Activated CD4-positive, alpha-beta T cell treated with anti-CD3 and anti-CD28 coated beads, Interleukin-2, amount 10 ng/mL, durations not matched to agents 24 days and 14 days (primary cell): ENCODE measurements at regions not wholly inside any gene's neighbourhood (a gene's known extent, or its start where the extent isn't known, plus 50 kb on each side); places are given as distances from the start of the nearest gene placed in this dataset.
A peak's percentile ranks its signal among the peaks of the same experiment; 100 is the strongest.

ENCODE experiments used
- DNase-seq: peaks from one replicate; pipeline ENCODE4 v3.0.0; 2022
- H3K27ac Mint-ChIP-seq: one replicate; pipeline ENCODE4 v1.8.0; 2022; ENCODE audit warnings: mild to moderate bottlenecking, mixed read lengths
- H3K27me3 Mint-ChIP-seq: one replicate; pipeline ENCODE4 v1.8.0; 2022; ENCODE audit warnings: mixed read lengths
- H3K36me3 Mint-ChIP-seq: one replicate; pipeline ENCODE4 v1.8.0; 2022; ENCODE audit warnings: low read depth, mild to moderate bottlenecking, mixed read lengths
- H3K4me1 Mint-ChIP-seq: one replicate; pipeline ENCODE4 v1.8.0; 2021; ENCODE audit warnings: mixed read lengths
- H3K4me3 Mint-ChIP-seq: one replicate; pipeline ENCODE4 v1.8.0; 2022; ENCODE audit warnings: mild to moderate bottlenecking, moderate library complexity, mixed read lengths
- H3K9me3 Mint-ChIP-seq: one replicate; pipeline ENCODE4 v1.8.0; 2021; ENCODE audit warnings: mixed read lengths
- intact Hi-C: fragments of 100-400 bp; cut with micrococcal nuclease; formaldehyde crosslinking; loops from one replicate; pipeline ENCODE4 v1.15.1; 2023

DNA sequence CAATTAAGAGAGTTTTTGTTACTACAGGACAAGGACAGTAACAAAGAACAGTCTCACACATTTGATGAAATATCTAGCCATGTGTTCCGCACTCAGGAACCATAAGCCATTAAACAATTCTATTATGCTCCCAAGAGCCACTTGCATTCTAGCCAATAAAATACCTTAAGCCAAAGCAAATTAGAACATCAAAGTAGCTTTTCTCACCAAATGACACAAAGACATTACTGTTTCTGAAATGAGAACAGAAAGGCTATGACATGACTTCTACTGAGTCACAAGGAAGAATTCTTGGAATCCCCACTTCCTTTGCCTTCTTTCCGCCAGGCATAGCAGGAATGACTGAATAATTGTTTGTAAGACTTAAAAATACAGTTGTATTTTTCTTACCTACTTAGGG lies 445.8 kb downstream of the ATP23 start:
- DNase-seq, result no peak
- Mint-ChIP-seq H3K4me3 (no peak overlapping the region), H3K27me3 (peaks cover 16% of the 10 kb centered on the region), H3K27ac (no peak overlapping the region), H3K9me3 (no peaks in the 10 kb centered on the region), H3K36me3 (no peaks in the 10 kb centered on the region), H3K4me1 (no peaks in the 10 kb centered on the region)
- intact Hi-C loops, result no loop called here

DNA sequence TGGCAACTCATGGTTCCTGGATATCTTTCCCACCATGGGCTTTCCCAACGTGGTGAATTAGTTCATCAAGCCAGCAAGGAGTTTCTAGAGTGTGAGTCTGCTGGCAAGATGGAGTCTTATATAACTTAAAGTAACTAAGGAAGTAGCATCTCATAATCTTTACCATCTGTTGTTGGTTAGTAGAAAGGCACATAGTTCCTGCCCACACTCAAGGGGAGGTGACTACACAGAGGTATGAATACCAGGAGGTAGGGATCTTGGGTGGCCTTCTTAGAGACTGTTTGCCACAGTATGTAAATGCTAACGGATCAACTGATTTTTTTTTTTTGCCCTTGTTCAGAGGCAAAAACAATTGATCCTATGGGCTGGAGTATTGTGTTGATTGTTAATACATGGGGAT lies 446.9 kb downstream of the ATP23 start:
- Mint-ChIP-seq H3K36me3 (no peaks in the 10 kb centered on the region), H3K27me3 (peaks cover 15% of the 10 kb centered on the region), H3K9me3 (no peaks in the 10 kb centered on the region), H3K27ac (no peak overlapping the region), H3K4me1 (no peaks in the 10 kb centered on the region), H3K4me3 (no peak overlapping the region)
- intact Hi-C loops, result no loop called here
- no peak for DNase-seq

DNA sequence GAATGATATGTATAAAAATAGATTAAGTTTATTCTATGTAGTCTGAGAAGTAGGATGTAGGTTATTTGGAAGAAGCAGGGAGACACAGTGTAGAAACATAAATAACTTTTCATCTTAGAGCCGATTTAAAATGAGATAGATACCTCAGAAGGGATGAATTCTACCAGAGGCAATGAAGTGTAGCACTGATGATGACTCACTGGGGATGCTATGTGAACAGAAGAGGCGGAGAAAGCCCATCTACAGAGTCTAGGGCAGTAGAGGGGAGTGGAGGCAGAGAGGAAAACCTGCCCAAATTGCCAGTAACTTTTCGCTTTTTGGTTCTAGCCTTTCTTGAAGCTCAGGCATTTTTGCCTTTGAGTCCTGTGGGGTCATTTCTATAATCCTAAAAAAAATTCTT lies 451.8 kb downstream of the ATP23 start:
- no peak overlapping the region for H3K27ac Mint-ChIP-seq
- H3K4me3 Mint-ChIP-seq, result no peak overlapping the region
- no peaks in the 10 kb centered on the region for H3K9me3 Mint-ChIP-seq
- no peaks in the 10 kb centered on the region for H3K4me1 Mint-ChIP-seq
- no peaks in the 10 kb centered on the region for H3K36me3 Mint-ChIP-seq
- peaks cover 2% of the 10 kb centered on the region for H3K27me3 Mint-ChIP-seq
- intact Hi-C loops, result no loop called here
- DNase-seq, result no peak

DNA sequence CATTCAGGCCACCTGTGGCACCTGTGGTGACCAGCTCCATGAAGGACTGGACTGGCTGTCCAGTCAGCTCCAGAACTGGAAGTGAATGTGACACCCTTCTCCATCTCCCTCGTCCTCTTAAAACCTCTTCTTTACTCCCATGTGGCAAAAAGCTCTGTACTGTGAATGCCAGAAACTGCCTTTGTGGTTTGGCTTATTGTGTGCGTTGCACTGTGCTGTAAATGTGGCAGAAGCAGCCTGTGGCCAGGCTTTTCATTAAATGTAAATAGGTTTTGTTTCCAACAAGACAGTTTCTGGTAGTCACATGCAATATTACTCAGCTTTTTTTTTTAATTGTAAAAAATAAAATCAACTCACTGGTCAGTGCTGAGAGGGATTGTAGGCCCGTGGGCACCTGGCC lies 453.7 kb downstream of the ATP23 start:
- H3K4me1 Mint-ChIP-seq, result no peaks in the 10 kb centered on the region
- no peaks in the 10 kb centered on the region for H3K36me3 Mint-ChIP-seq
- peaks cover 8% of the 10 kb centered on the region for H3K27me3 Mint-ChIP-seq

DNA sequence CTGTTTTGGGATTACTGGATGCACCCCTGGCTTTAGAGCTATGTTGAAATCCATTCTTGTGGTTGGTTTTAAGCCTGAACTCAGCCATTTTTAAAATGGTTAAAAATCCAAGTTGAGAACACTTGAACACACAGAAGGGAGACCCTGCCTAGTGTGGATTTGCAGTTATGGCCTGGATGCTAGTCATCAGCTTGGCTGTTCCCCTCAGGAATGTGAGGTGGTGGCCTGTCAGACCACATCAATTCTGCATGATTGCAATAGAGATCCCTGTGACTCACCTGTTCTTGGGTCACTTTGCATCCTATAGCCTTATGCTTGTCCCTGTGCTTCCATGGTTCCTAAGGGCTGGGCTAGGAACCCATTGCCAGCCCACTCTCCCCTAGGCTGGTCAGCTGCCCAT lies 454.1 kb downstream of the ATP23 start:
- no peak overlapping the region for H3K4me3 Mint-ChIP-seq

More for the DNA sequence above, 453.7 kb downstream of the ATP23 start:
- peaks cover 7% of the 10 kb centered on the region for H3K9me3 Mint-ChIP-seq
- intact Hi-C loops, result no loop called here
- DNase-seq, result peak; percentile 41
- no peak overlapping the region for H3K4me3 Mint-ChIP-seq
- no peak overlapping the region for H3K27ac Mint-ChIP-seq

DNA sequence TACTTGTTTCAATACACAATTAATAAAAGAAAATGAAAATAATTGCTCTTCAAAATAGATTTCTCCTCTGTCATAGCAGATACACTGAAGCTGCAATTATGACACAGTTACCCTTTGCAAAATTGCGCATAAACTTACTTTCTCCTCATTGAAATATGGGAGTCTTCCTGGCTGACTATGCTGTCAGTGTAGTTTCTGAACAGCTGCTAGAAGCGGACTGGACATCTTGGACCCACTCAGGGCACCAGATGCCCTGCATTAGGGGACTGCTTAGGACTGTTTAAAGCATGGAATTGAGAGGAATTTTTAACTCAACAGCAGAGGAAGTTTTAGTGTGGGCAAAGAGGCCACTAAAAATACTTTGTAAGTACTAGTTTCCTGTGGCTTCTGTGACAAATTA lies 454.9 kb downstream of the ATP23 start:
- Mint-ChIP-seq H3K27ac (no peak overlapping the region), H3K4me1 (no peaks in the 10 kb centered on the region), H3K4me3 (no peak overlapping the region), H3K9me3 (peaks cover 7% of the 10 kb centered on the region), H3K36me3 (no peaks in the 10 kb centered on the region), H3K27me3 (peaks cover 12% of the 10 kb centered on the region)
- DNase-seq, result peak; percentile 40
- intact Hi-C loops, result no loop called here

More for the DNA sequence above, 454.1 kb downstream of the ATP23 start:
- peak; percentile 47 for DNase-seq
- intact Hi-C loops, result no loop called here
- Mint-ChIP-seq H3K27ac (no peak overlapping the region), H3K27me3 (peaks cover 10% of the 10 kb centered on the region), H3K4me1 (no peaks in the 10 kb centered on the region), H3K36me3 (no peaks in the 10 kb centered on the region), H3K9me3 (peaks cover 7% of the 10 kb centered on the region)

DNA sequence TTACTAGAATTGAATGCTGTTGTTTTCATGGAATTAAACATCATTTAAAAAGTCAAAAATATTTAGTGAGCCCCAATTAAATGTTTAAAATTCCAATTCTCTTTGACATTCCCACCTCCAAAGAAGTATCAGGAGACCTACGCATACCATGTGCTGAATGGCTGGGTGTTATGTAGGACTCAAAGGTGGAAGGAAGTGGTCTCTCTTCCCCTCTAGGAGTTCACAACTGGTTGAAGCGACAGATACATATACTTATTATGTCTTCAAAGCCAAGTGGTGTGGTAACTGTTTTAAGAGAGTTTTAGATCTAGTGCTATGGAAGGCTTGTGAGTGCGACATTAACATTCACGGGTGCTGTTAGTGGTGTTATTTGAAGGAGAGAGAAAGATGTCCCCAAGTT lies 464.0 kb downstream of the ATP23 start:
- H3K27ac Mint-ChIP-seq, result no peak overlapping the region
- H3K27me3 Mint-ChIP-seq, result peaks cover 2% of the 10 kb centered on the region
- H3K4me1 Mint-ChIP-seq, result no peaks in the 10 kb centered on the region
- no peak overlapping the region for H3K4me3 Mint-ChIP-seq
- no peaks in the 10 kb centered on the region for H3K36me3 Mint-ChIP-seq
- no peak for DNase-seq
- no peaks in the 10 kb centered on the region for H3K9me3 Mint-ChIP-seq
- intact Hi-C loops, result no loop called here

DNA sequence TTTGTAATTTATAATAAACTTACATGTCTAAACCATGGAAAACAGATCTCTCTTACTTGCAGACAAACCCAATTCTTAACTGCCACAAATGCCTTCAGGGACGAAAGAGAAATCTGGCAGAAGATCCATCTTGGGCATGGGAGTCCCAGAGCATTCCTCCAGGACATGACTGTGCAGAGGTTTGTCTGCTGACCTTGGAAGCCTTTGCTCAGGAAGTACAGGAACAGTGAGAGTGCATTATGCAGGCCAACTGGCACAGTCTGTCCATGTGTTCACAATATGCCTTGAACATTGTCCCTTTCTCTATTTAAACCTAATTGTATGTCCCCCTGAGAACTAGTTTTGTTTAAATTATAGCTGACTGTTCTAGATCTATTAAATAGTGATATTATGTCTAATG lies 467.1 kb downstream of the ATP23 start:
- Mint-ChIP-seq H3K27me3 (peaks cover 13% of the 10 kb centered on the region), H3K36me3 (no peaks in the 10 kb centered on the region), H3K9me3 (no peaks in the 10 kb centered on the region), H3K27ac (no peak overlapping the region), H3K4me3 (no peak overlapping the region), H3K4me1 (peaks cover 2% of the 10 kb centered on the region)
- intact Hi-C loops, result no loop called here
- no peak for DNase-seq

DNA sequence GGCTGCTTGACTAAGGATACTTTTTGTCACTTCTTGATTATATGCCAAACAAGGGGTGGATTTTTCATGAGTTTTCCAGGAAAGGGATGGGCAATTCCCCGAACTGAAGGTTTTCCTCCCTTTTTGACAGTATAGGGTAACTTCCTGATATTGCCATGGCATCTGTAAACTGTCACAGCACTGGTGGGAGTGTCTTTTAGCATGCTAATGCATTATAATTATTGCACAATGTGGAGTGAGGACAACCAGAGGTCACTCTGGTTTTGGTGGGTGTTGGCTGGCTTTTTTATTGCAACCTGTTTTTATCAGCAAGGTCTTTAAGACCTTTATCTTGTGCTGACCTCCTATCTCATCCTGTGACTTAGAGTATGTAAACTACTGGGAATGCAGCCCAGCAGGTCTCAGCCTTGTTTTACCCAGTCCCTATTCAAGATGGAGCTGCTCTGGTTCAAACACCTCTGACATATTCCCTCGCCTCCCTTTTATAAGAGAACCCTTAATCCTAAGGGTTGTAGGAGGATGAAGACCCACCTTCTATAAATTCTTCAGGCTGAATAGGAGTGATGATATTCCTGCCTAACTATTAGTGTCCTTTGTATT lies 471.2 kb downstream of the ATP23 start:
- no peak for DNase-seq
- no peaks in the 10 kb centered on the region for H3K36me3 Mint-ChIP-seq
- H3K27me3 Mint-ChIP-seq, result peaks cover 25% of the 10 kb centered on the region
- intact Hi-C loops, result no loop called here
- H3K4me1 Mint-ChIP-seq, result peaks cover 4% of the 10 kb centered on the region
- H3K27ac Mint-ChIP-seq, result no peak overlapping the region
- H3K4me3 Mint-ChIP-seq, result no peak overlapping the region
- no peaks in the 10 kb centered on the region for H3K9me3 Mint-ChIP-seq

DNA sequence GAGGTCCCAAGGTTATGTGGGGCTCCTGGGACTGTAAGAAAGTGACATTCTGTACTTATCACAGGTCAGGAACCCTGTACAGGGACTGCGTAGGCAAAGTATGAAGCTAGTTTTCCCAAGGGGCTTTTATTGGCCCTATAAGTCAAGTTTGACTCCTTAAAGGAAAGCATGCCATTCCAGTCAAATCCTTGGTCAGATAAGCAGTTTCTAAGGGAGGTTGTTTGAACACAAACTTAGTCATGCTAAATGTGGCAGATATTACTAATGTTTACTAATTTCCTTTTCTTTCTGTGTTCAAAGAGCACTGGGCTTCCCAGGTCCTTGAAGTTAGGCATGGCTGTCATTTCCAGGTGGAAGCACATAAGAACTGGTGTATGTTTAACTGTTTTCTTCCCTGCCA lies 472.4 kb downstream of the ATP23 start:
- Mint-ChIP-seq H3K36me3 (no peaks in the 10 kb centered on the region), H3K4me3 (no peak overlapping the region), H3K27ac (no peak overlapping the region), H3K27me3 (peaks cover 29% of the 10 kb centered on the region), H3K4me1 (peaks cover 4% of the 10 kb centered on the region), H3K9me3 (no peaks in the 10 kb centered on the region)
- DNase-seq, result no peak
- intact Hi-C loops, result no loop called here

DNA sequence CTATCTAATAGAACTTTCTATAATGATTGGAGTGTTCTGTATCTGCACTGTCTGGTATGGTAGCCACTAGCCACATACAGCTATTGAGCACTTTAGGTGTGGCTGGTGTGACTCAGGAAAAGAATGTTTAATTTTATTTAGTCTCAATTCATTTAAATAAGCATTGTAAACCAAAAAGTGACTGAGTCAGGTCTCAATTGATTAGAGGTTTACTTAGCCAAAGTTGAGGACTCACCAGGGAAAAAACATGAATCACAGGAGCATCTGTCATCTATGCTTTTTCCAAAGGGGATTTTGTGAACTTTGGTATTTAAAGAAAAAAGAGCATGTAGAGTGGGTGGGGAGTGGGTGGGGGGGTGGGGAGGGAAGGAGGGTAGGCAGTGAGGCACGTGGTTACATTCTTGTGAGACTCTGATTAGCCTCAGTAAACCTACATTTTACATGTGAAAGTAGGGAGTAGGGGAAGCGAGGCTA lies 473.1 kb downstream of the ATP23 start:
- H3K36me3 Mint-ChIP-seq, result no peaks in the 10 kb centered on the region
- H3K27me3 Mint-ChIP-seq, result peaks cover 32% of the 10 kb centered on the region
- peaks cover 4% of the 10 kb centered on the region for H3K4me1 Mint-ChIP-seq
- no peak for DNase-seq
- intact Hi-C loops, result no loop called here
- no peaks in the 10 kb centered on the region for H3K9me3 Mint-ChIP-seq
- no peak overlapping the region for H3K4me3 Mint-ChIP-seq
- H3K27ac Mint-ChIP-seq, result no peak overlapping the region

DNA sequence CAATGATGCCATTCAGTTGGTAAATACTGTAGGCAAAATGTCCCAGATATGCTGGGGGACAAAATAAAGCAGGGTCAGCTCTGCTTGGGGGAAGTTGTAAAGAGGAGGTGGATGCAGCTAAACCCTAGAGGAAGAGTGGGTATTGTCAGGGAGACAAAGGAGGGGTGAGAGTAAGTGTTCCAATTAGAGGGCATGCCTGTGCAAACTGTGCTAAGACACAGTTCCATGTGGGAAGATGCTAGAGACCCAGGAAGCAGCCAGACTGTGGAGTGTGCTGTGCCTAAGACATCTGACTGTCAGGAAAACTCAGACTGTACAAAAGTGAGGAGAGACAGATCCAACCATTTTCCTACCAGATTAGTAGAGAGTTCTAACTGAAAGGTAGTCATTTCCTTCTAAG lies 474.3 kb downstream of the ATP23 start:
- intact Hi-C loops, result no loop called here
- Mint-ChIP-seq H3K4me3 (no peak overlapping the region), H3K27me3 (peaks cover 41% of the 10 kb centered on the region), H3K27ac (no peak overlapping the region), H3K36me3 (no peaks in the 10 kb centered on the region), H3K9me3 (no peaks in the 10 kb centered on the region), H3K4me1 (peaks cover 6% of the 10 kb centered on the region)
- DNase-seq, result no peak

DNA sequence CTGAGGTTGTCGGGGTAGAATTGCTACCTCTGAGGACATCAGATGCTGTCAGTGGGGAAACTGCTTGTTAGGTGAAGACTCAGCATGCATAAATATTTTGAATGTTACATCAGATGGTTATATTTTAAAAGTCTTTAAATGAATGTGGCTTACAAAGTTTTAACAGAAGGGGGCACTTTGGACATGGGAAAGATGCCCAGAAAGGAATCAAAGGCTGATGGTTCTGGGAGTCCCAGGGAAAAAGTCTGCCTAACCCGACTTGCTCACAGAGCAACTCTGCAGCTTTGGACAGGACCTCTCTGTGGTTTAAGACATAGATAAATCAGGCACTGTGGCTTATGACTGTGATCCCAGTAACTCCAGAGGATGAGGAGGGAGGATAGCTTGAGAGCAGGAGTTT lies 474.9 kb downstream of the ATP23 start:
- no peak for DNase-seq
- peaks cover 6% of the 10 kb centered on the region for H3K4me1 Mint-ChIP-seq
- H3K27ac Mint-ChIP-seq, result no peak overlapping the region
- no peak overlapping the region for H3K4me3 Mint-ChIP-seq
- intact Hi-C loops, result no loop called here
- H3K27me3 Mint-ChIP-seq, result peaks cover 46% of the 10 kb centered on the region
- H3K9me3 Mint-ChIP-seq, result no peaks in the 10 kb centered on the region
- no peaks in the 10 kb centered on the region for H3K36me3 Mint-ChIP-seq

DNA sequence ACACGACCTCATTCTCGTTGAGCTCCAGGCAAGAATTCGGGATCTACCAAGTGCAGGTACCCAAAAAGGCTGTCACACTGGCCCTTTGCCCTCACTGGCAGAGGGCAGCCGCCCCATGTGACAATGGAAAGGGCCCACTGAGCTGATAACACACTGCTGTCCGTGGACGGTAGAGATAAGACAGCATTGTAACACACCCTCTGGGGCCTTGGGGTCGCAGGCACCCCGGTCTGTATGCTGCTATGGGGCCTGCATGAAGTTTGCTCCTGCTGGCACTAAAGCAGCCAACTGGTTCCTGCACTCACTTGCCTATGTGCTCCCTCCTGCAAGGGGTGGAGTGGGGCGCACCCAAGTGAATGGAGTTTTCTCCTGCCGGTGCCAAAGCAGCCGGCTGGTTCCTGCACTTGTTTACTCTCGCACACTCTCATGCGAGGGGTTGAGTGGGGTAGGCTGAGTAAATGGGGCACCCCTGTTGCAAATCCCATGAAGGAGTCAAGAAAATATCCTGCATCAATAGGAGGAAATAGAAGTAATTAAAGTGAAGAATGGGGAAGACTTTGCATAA lies 477.9 kb downstream of the ATP23 start:
- H3K9me3 Mint-ChIP-seq, result peaks cover 7% of the 10 kb centered on the region
- H3K27ac Mint-ChIP-seq, result no peak overlapping the region
- peaks cover 15% of the 10 kb centered on the region for H3K4me1 Mint-ChIP-seq
- DNase-seq, result no peak
- no peaks in the 10 kb centered on the region for H3K36me3 Mint-ChIP-seq
- H3K4me3 Mint-ChIP-seq, result no peak overlapping the region
- intact Hi-C loops, result no loop called here
- H3K27me3 Mint-ChIP-seq, result peaks cover 44% of the 10 kb centered on the region

DNA sequence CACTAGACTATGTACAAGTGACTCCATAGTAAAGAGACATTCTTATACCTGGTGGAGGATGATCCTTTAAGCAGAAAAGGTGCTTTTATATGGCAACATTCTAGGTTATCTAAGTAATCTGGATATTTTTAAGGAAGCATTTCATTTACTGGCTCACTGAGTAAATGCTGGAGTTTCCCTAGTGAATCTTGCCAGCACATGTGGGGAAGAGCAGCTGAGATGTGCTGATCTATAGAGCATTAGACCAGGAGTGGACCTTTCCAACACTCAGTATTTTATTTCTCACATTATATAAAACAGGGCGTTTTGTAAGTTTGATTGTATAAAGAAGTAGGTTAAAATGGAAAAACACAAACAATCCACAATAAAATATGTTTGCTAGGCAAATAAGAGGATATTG lies 478.5 kb downstream of the ATP23 start:
- Mint-ChIP-seq H3K9me3 (peaks cover 7% of the 10 kb centered on the region), H3K4me1 (peaks cover 17% of the 10 kb centered on the region), H3K36me3 (no peaks in the 10 kb centered on the region), H3K27ac (no peak overlapping the region), H3K27me3 (peaks cover 41% of the 10 kb centered on the region), H3K4me3 (no peak overlapping the region)
- DNase-seq, result no peak
- intact Hi-C loops, result no loop called here
